ENCODE measurements at regions not wholly inside any gene's neighbourhood (a gene's known extent, or its start where the extent isn't known, plus 50 kb on each side); places are given as distances from the start of the nearest gene placed in this dataset.
"Not testable (repeated sequence)": the region's sequence is repeated elsewhere in the genome, so short reads cannot be mapped to it uniquely, and the experiment has no call there.

DNA sequence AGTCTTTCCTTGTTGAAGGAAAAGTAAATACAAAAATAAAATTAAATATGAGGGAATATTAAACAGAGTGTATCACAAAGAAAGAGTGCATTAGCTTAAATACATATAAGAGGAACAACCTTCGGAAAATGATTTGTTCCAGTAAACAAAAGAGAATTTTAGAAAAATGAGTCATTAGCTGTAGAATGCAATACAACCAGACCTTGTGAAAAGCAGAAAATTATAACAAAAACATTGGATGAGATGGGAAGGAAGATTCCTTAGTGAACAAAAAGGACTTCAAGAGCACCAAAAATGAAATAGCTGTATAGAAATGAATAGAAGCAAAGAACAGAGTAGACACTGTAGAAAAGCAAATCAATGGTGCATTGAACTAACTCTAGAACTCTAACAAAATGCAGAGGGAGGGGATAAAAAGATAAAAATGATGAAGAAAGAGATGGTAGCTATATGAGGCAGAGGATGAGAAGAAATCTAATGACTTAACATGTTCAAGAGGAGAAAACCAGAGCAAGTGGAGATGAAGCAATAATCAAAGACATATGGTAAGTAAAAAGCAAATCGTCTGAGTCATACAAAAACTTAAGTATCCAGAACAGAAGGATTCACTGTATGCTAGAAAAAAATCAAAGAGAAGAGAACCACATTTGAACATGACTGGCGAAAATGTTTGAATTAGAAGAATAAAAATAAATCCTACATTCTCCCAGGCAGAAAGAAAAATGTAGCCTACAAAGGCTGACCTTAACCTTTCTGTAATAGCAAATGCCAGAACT lies 190.5 kb downstream of the TMEM26 start:
- no peak for DNase-seq

DNA sequence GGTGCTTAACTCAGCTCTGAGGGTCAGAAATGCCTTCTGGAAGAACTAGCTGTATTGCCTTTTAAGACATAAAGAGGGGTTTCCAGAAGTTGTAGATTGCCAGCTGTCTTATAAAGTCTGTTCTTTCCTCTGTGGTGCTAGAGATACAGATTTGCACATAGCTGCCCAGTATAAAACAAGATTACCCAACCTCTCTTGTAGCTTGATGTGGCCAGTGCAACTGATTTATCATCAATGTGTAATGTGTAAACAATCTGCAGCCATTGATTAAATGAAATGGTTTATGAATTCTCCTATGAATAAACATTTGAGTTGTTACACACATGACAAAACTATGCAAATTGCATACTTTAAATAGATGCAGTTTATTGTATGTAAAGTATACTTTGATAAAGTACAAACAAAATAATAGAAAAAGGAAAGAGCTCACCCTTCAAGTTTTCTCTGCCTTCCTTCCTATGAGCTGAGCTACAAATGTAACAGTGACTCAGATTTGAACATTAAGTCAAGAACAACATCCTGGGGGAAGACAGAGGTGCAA lies 195.2 kb downstream of the TMEM26 start:
- no peak for DNase-seq

GRCh38 chr10:61257136-61257535 lies 196.0 kb downstream of the TMEM26 start:
- no peak for DNase-seq

- not testable (repeated sequence) for DNase-seq
Observed at GRCh38 chr10:61252326-61252725, 200.9 kb downstream of the TMEM26 start.

DNA sequence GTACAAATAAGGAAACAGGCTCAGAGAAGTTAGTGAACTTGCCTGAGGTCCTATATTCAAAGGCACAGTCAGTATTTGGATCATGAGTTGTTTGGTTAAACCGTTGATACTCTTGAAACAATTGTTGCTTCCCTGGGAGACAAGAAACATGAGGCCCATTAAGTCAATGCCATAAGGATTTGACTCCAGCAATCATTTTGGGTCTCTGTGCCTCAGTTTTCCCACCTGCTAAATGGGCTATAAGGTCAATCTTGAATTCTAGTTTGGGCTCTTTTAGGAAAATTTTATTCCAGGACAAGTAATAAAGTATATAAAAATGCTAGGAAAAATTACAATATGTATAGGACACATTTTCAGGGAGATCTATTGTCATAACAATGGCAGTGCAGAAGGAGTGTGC lies 202.1 kb downstream of the TMEM26 start:
- no peak for DNase-seq

DNA sequence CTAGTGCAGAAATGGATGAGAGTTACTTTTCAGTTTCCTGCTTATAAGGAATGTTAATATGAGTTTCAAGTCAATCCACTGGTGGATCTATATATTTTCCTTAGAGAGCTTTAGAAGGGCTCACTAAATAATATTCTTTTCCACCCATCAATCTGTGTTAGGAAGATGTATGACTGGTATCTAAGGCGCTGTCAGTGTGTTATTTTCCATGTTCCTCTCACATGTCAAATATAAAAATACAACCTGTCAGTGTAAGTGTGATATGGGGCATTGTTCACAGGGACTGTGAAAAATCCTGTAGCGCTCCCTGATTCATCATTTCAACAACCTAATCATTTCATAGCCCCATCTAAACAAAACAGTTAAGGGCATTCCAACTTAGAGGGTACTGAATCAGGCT lies 203.1 kb downstream of the TMEM26 start:
- DNase-seq = no peak

GRCh38 chr10:61248013-61248412 lies 205.2 kb downstream of the TMEM26 start:
- DNase-seq = no peak

- no peak for DNase-seq
Observed at GRCh38 chr10:61244261-61244775, 208.9 kb downstream of the TMEM26 start.

DNA sequence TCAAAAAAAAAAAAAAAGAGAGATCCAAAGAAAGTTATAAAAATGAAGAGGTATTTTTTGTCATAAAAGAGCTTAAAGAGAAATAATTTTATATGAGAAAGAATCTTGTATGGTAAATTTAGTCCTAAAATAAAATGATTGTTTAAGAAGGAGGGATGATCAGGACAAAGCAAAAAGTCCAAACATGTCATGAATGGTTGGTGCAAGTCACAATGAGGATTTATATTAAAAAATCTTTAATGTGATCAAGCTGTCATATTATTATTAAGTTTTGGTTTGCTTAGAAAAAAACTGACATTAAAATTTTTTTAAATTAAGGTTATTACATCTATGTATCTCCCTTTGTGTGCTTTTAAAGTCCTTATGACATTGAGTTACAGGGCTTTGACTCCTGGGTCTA lies 220.4 kb downstream of the TMEM26 start:
- DNase-seq = no peak

DNA sequence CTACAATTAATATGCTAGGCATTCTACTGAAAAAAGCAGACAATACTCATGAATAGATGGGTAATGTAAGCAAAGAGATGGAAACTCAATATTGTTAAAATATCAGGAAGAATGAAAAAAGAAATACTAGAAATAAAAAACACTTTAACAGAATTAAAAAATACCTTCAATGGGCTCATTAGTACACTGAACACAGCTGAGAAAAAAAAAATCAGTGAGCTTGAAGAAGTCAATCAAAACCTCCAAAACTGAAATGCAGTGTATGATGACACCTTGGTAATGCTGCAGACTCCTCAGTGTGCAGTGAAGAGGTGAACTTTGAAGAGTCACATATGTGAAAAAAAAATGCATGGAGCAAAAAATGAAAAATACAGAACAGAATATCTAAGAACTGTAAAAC lies 227.2 kb downstream of the TMEM26 start:
- DNase-seq = no peak

DNA sequence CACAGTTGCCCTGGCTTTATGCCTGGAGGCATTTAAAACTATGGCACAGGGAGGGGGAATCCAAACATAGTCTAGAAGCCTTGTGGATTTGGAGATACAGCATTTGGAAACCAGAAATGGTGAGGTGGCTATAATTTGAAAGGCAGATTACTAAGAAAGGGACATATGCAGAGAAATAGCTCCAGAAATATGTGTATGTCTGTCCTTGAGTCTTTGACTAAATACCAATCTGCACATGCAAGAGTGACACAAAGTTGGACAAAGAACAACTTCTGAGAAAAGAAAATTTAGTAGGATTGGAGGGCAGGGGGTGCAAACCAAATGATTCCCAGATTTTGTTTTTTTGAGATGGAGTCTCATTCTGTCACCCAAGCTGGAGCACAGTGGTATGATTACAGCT lies 229.6 kb downstream of the TMEM26 start:
- no peak for DNase-seq

GRCh38 chr10:61219696-61220095 lies 233.5 kb downstream of the TMEM26 start:
- DNase-seq = no peak

DNA sequence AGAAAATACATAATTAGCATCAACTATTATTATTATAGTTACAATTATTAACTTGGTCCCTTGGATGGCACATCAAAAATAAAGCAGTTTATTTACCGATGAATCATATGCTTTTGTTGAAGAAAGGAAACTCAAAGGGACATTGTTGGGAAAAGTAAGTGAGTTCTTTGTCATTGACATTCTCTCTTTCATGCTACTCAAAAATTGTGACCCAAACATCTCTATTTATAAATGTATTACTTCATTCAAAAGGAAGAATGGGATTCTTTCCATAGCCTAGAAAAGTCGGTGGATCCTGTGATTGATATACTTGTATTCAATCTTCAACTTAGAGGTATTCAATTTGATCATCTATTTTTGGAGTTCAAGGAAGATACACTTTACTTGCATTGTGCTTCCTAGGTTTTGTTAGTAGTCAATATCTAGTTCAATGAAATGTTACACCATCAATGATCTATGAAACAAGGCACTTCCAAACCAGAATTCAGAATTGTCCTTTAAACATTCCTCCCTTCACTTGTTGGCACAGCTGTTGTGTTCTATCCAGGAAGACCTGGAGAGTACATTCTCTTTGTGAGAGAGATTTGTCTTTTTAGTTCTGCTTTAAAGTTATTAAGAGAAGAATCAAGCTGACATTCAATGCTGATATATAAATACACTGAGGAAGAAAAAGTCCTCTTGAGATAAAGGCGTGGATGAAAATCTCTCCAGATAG lies 235.2 kb downstream of the TMEM26 start:
- no peak for DNase-seq

DNA sequence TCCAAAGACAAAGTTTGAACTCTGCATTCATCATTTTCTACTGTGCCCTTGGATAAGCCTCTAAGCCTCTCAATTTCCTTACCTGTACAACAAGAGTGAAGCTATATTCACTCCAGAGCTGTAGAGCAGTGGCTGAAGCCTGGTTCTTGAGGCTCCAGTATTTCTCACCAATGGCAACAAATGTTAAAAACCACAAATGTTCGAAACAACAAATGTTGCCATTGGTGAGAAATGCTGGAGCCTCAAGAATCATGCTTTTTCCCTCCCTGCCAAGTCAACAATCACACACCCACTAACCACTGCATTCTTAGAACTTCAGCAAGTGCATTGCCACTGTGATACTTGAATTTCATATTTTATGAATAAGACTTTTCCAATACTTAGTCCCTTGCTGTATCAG lies 237.9 kb downstream of the TMEM26 start:
- no peak for DNase-seq

GRCh38 chr10:61211468-61211867 lies 241.7 kb downstream of the TMEM26 start:
- no peak for DNase-seq

- no peak for DNase-seq
Observed at GRCh38 chr10:61197057-61197456, 253.1 kb upstream of the RHOBTB1 start.

DNA sequence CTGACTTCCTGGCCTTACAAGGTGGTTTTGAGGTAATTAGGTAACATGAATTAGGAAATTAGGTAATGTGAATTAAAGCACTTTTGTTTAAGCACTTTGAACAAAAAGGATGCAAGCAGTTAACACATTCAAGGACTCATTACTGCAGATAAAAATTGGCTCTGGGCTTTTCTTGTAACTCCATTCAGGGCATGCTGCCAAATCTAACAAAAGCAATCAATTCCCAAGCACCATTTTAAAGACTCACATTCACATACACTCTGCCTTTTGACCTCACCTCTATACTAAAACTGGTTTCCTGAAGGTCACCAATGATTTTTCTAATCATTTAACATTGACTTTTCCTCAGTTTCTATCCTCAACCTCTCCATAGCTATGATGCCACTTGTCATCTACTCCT lies 251.2 kb upstream of the RHOBTB1 start:
- DNase-seq = no peak

- not testable (repeated sequence) for DNase-seq
Observed at GRCh38 chr10:61192589-61192988, 248.6 kb upstream of the RHOBTB1 start.

DNA sequence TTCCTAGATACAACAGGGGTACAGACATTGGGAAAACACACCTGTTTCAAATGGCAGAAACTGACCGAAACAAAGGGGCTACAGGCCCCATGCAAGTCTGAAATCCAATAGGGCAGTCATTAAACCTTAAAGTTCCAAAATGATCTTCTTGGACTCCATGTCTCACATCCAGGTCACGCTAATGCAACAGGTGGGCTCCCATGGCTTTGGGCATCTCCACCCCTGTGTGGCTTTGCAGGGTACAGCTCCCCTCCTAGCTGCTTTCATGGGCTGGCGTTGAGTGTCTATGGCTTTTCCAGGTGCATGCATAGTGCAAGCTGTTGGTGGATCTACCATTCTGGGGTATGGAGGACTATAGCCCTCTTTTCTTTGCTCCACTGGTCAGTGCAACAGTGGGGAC lies 248.1 kb upstream of the RHOBTB1 start:
- DNase-seq = no peak

- no peak for DNase-seq
Observed at GRCh38 chr10:61189912-61190311, 245.9 kb upstream of the RHOBTB1 start.

GRCh38 chr10:61188691-61189090 lies 244.7 kb upstream of the RHOBTB1 start:
- no peak for DNase-seq

DNA sequence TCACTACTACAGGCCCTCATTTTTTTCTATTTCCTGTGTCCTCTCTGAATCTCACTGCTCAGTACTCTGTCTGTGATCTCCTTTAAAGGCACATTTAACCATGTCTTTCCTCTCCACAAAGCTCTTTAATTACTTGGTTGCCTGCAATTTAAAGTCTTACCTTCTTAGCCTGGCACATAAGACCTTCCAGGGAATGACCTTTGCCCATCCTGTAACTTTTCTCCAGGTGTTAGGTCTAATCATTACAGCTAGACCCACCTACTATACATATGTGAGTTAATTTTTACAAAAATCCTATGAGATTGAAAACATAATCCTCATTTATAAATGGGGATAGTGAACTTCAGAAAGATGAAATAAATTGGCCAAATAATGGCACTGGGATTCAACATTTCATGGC lies 244.1 kb upstream of the RHOBTB1 start:
- DNase-seq = no peak

DNA sequence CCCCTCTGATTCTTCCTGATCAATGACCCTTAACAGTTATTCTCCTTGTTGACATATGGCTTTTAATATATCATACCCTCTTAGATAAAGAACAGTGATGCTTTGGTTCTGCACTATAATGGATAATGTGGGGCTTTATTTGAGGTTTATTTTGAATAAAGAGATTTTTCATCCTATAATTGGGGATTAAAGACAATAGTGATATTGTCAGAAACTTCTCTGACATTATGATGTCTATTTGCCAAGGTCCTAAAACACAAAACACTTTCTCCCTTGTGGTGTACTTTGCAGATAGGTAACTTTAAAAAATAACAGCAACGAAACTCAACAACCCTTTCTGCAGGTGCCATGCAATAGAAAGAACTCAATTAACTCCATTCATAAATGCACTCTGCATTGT lies 243.6 kb upstream of the RHOBTB1 start:
- no peak for DNase-seq

GRCh38 chr10:61186408-61186807 lies 242.4 kb upstream of the RHOBTB1 start:
- DNase-seq = no peak

Measured in activated CD4-positive, alpha-beta T cell treated with anti-CD3 and anti-CD28 coated beads, Interleukin-10, Interleukin-2, amounts not matched to agents 100 ng/mL and 50 ng/mL, durations not matched to agents 16 hours and 8 hours (primary cell).